ENCODE measurements at regions not wholly inside any gene's neighbourhood (a gene's known extent, or its start where the extent isn't known, plus 50 kb on each side); places are given as distances from the start of the nearest gene placed in this dataset.
A peak's percentile ranks its signal among the peaks of the same experiment; 100 is the strongest.
"Not testable (repeated sequence)": the region's sequence is repeated elsewhere in the genome, so short reads cannot be mapped to it uniquely, and the experiment has no call there.

DNA sequence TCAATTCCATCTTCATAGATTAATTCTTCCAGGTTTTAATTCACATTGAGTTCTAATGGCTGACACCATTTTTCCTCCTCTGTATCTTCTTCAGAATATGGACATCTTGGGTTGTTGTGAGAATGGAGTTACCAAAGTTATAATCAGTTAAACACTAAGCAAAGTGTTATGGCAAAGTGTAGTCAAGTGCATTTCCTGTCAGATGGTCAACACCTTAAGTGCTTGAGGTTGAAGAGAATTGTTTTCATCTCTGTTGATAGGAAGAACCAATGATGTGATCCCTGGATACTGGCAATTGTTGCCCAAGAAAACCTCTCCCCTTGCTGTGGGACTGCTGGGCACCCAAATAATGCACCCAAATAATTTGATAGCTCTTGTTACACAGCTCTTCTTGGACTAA is 102.6 kb upstream of the SATB1 start:
- peaks cover 43% of the 10 kb centered on the region for H3K9me3 Mint-ChIP-seq
- peaks cover 8% of the 10 kb centered on the region for H3K4me1 Mint-ChIP-seq (ENCODE audit: low read depth)
- H3K27ac Mint-ChIP-seq: no peak overlapping the region
- DNase-seq (ENCODE audit: low spot score): no peak
- H3K4me3 Mint-ChIP-seq: no peak overlapping the region
- no peaks in the 10 kb centered on the region for H3K27me3 Mint-ChIP-seq (ENCODE audit: low read depth)
- H3K36me3 Mint-ChIP-seq (ENCODE audit: low read depth): peaks cover 61% of the 10 kb centered on the region

DNA sequence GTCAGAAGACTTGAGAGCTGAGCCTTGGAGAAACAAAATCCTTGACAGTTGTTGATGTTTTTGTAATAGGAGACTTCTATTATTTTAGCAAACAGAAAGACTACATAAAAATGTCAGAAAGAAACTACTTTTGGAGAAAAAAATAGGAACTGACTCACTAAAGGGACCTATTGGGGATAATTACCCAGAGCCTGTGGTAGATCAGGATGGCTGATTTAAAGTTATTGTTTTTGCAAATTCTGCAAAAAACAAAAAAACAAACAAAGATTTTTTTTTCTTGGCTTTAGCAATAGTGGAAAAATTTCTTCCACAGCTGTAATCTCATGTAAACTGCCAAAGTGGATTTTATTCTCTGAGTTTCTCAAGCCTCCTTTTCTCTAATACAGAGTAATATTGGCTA is 101.5 kb upstream of the SATB1 start:
- no peak for DNase-seq (ENCODE audit: low spot score)
- H3K4me1 Mint-ChIP-seq (ENCODE audit: low read depth): peaks cover 6% of the 10 kb centered on the region

DNA sequence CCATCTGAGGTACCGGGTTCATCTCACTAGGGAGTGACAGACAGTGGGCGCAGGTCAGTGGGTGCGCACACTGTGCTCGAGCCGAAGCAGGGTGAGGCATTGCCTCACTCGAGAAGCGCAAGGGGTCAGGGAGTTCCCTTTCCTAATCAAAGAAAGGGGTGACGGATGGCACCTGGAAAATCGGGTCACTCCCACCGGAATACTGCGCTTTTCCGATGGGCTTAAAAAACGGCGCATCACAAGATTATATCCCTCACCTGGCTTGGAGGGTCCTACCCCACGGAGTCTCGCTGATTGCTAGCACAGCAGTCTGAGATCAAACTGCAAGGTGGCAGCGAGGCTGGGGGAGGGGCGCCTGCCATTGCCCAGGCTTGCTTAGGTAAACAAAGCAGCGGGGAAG is 91.0 kb upstream of the SATB1 start:
- H3K4me3 Mint-ChIP-seq; H3K4me1 Mint-ChIP-seq (ENCODE audit: low read depth); H3K27me3 Mint-ChIP-seq (ENCODE audit: low read depth); H3K27ac Mint-ChIP-seq; H3K9me3 Mint-ChIP-seq; DNase-seq (ENCODE audit: low spot score): not testable (repeated sequence)
- peaks cover 20% of the 10 kb centered on the region for H3K36me3 Mint-ChIP-seq (ENCODE audit: low read depth)

More for the DNA sequence above, 101.5 kb upstream of the SATB1 start:
- H3K27me3 Mint-ChIP-seq (ENCODE audit: low read depth): no peaks in the 10 kb centered on the region
- peaks cover 43% of the 10 kb centered on the region for H3K9me3 Mint-ChIP-seq
- no peak overlapping the region for H3K4me3 Mint-ChIP-seq
- H3K27ac Mint-ChIP-seq: no peak overlapping the region
- peaks cover 63% of the 10 kb centered on the region for H3K36me3 Mint-ChIP-seq (ENCODE audit: low read depth)

DNA sequence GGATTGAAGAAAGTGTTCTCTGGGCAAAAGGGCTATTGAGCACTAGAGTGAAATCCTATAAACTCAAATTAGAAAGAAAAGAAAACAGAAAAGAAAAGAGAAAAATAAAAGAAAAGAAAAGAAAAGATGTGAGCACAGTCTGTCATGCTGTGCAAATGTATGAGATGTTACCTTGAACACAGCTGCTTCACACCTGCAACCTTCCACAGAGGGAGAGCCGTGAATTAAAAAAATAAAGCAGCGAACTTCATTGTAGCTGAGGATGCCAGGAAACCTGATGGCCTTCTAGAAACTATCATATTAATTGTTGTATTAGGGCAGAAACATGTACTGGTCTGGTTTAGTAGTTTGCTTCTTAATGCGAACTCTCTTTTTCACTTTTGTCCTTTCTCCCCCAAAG is 88.0 kb upstream of the SATB1 start:
- Mint-ChIP-seq H3K36me3 (ENCODE audit: low read depth) (peaks cover 28% of the 10 kb centered on the region), H3K9me3 (peaks cover 3% of the 10 kb centered on the region), H3K27ac (no peak overlapping the region), H3K27me3 (ENCODE audit: low read depth) (no peaks in the 10 kb centered on the region), H3K4me3 (no peak overlapping the region), H3K4me1 (ENCODE audit: low read depth) (peaks cover 11% of the 10 kb centered on the region)
- DNase-seq (ENCODE audit: low spot score): no peak

DNA sequence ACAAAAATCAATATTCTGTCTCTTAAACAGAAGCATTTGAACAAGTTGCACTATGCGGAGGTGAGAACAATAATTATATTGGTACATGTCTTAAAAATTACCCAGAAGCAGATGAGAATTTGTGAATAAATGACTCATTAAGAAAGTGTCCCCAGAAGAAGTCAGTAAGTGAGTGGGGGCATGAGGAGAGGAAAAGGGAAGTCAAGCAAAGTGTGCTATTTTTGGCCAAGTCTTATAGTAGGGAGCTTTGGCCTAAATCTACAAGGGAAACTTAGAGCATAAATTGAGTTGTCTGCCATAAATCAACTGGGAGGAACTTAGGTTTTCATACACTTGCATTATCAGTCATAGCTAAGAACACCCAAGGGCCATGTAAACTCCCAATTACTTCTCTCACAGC is 86.9 kb upstream of the SATB1 start:
- Mint-ChIP-seq H3K27me3 (ENCODE audit: low read depth) (no peaks in the 10 kb centered on the region), H3K27ac (no peak overlapping the region), H3K4me3 (no peak overlapping the region), H3K4me1 (ENCODE audit: low read depth) (peaks cover 11% of the 10 kb centered on the region), H3K9me3 (peaks cover 3% of the 10 kb centered on the region), H3K36me3 (ENCODE audit: low read depth) (peaks cover 29% of the 10 kb centered on the region)
- no peak for DNase-seq (ENCODE audit: low spot score)

DNA sequence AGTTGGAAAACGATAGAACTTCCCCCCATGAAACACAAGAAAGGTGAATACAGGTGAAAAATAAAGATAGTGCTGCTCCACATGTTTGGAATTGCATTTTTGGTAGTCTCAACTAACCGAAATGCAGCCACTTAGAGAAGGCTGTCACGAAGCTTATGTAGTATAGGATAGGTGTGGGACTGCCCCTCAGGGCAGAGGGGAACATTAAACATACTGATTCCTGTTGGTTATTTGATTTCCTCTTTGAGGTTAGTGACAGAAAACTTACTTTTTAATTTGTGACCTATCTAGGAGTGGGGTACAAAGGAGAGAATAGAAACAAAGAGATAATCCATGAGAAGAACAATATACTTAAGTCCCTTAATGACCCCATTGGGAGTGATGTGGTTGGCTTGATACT is 85.8 kb upstream of the SATB1 start:
- H3K4me1 Mint-ChIP-seq (ENCODE audit: low read depth): peaks cover 15% of the 10 kb centered on the region
- DNase-seq (ENCODE audit: low spot score): no peak

DNA sequence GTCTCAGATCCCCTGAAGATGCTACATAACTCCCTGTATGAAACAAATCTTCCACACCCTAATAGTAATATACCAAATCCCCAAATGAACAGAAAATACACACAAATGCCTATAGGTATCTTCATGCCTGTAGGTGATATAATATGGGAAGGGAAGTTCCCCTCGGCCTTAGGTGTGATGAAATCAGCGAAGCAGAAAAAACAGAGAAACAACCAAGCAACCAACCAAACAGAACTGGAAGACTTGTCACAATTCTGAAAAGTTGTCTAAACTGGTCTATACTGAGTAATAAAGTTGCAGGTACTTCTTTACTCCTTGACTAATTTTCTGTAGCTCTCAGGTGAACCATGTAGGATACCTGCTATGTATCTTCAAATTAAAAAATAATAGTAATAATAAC is 82.2 kb upstream of the SATB1 start:
- H3K4me3 Mint-ChIP-seq: no peak overlapping the region
- no peaks in the 10 kb centered on the region for H3K27me3 Mint-ChIP-seq (ENCODE audit: low read depth)
- peaks cover 28% of the 10 kb centered on the region for H3K36me3 Mint-ChIP-seq (ENCODE audit: low read depth)
- H3K4me1 Mint-ChIP-seq (ENCODE audit: low read depth): peaks cover 15% of the 10 kb centered on the region
- no peak for DNase-seq (ENCODE audit: low spot score)
- H3K27ac Mint-ChIP-seq: no peak overlapping the region
- peaks cover 3% of the 10 kb centered on the region for H3K9me3 Mint-ChIP-seq

More for the DNA sequence above, 85.8 kb upstream of the SATB1 start:
- H3K36me3 Mint-ChIP-seq (ENCODE audit: low read depth): peaks cover 33% of the 10 kb centered on the region
- no peak overlapping the region for H3K27ac Mint-ChIP-seq
- no peaks in the 10 kb centered on the region for H3K27me3 Mint-ChIP-seq (ENCODE audit: low read depth)
- H3K4me3 Mint-ChIP-seq: no peak overlapping the region
- peaks cover 3% of the 10 kb centered on the region for H3K9me3 Mint-ChIP-seq

DNA sequence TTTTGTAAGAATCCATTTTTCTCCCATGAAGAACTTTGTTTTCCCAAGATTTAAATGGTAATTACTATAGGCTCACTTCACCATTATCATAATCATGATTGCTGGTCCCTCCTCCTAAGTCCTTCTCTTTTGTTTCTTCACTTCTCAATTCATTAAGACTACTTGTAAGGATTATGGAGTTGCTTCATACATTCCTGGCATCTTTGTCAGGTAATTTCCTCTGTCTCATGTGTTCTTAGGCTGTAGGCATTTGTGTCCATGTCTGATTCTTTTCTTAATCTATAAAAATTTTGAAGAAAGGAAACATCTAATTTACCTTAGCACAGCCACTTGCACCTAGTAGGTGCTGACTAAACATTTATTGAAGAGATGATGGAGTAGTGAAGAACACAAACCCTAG is 79.9 kb upstream of the SATB1 start:
- Mint-ChIP-seq H3K4me1 (ENCODE audit: low read depth) (peaks cover 13% of the 10 kb centered on the region), H3K4me3 (no peak overlapping the region), H3K27me3 (ENCODE audit: low read depth) (no peaks in the 10 kb centered on the region), H3K27ac (no peak overlapping the region), H3K9me3 (no peaks in the 10 kb centered on the region), H3K36me3 (ENCODE audit: low read depth) (peaks cover 30% of the 10 kb centered on the region)
- DNase-seq (ENCODE audit: low spot score): no peak

DNA sequence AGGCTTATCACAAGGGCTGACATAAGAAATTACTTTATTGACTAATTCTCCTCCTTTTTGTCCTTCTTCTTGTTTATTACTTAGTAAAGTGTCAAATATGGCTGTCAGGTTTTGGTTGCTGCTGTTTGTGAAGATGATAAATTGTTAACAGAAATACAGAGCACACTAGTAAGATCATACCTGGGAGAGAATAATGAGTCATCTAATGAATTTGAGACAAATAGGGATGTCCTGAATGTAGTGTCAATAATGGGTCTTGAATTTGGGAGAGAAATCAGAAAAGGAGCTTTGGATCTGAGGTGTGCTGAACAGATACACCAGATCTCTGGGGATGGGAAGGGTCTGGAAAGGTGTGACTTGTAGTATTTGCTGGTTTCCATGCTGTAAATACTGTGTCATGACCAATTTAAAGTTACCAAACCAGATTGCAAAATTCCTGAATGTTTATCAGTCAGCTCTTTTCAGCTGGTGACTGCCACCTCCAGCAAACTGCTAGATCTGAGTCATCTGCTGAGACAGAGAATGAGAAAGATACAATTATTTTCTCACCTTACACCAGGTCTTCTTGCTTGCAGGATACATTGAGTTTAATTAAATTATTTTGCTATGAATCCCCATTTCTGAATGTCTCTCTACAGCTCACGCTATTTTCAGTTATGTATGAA is 76.7 kb upstream of the SATB1 start:
- H3K36me3 Mint-ChIP-seq (ENCODE audit: low read depth): peaks cover 31% of the 10 kb centered on the region
- DNase-seq (ENCODE audit: low spot score): no peak
- H3K4me3 Mint-ChIP-seq: no peak overlapping the region
- no peaks in the 10 kb centered on the region for H3K9me3 Mint-ChIP-seq
- H3K27me3 Mint-ChIP-seq (ENCODE audit: low read depth): no peaks in the 10 kb centered on the region
- H3K4me1 Mint-ChIP-seq (ENCODE audit: low read depth): peaks cover 22% of the 10 kb centered on the region
- no peak overlapping the region for H3K27ac Mint-ChIP-seq

DNA sequence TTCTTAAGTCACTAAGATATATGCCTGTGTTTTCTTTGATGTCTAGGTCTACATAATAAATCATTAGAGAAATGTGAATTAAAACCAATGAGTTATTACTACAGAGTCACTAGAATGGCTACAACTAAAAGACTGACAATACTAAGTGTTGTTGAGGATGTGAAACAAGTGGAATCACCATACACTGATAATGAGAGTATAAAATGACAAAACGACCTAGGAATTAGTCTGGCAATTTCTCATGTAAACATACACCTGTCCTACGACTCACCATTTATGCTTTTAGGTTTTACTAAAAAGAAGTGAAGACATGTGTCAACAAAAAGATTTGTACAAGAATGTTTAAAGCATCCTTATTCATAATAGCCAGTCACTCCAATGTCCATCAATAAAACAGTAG is 75.2 kb upstream of the SATB1 start:
- H3K36me3 Mint-ChIP-seq (ENCODE audit: low read depth): peaks cover 33% of the 10 kb centered on the region
- H3K27me3 Mint-ChIP-seq (ENCODE audit: low read depth): no peaks in the 10 kb centered on the region
- H3K9me3 Mint-ChIP-seq: no peaks in the 10 kb centered on the region
- H3K4me1 Mint-ChIP-seq (ENCODE audit: low read depth): peaks cover 21% of the 10 kb centered on the region
- no peak for DNase-seq (ENCODE audit: low spot score)
- no peak overlapping the region for H3K27ac Mint-ChIP-seq
- no peak overlapping the region for H3K4me3 Mint-ChIP-seq

DNA sequence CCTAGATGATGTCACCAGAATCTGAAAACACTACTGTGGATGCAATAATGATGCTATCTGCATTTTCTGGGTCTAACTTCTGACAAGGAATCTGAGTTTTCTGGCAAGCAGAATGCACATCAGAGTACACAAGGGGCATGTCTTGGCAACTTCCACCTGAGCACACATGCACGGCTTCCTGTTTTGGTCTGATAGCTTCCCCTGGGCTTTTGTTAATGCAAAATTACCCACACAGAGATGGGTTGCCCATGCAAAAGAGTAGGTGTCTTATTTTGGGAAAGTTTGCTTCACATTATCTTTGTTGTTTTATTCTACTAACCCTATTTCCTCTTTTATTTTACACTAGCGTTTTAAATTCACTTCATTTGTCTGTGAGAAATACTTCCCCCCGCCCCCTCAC is 74.2 kb upstream of the SATB1 start:
- no peaks in the 10 kb centered on the region for H3K9me3 Mint-ChIP-seq
- H3K36me3 Mint-ChIP-seq (ENCODE audit: low read depth): peaks cover 34% of the 10 kb centered on the region
- DNase-seq (ENCODE audit: low spot score): no peak
- H3K4me1 Mint-ChIP-seq (ENCODE audit: low read depth): peaks cover 21% of the 10 kb centered on the region
- H3K27me3 Mint-ChIP-seq (ENCODE audit: low read depth): no peaks in the 10 kb centered on the region
- peak overlapping the region; percentile 58 for H3K27ac Mint-ChIP-seq
- peak overlapping the region; percentile 16 for H3K4me3 Mint-ChIP-seq

DNA sequence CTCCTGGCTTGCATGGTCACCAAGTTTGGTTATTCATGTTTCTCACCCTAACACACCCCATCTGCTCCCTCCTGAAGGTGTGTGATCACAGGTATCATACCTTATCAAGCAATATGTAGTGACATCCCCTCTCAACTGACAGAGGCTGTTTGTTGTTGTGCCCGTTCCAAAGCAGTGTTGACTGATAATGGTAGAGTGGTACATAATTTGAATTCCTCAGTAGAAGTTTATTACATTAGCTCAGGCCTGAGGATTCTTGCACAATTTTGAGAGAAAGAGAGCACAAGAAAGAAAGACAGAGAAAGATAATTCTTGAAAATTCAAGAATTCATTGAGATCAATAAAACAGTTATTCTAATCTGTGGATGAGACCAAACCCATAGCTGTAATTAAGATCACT is 69.1 kb upstream of the SATB1 start:
- H3K27ac Mint-ChIP-seq: no peak overlapping the region
- H3K27me3 Mint-ChIP-seq (ENCODE audit: low read depth): no peaks in the 10 kb centered on the region
- H3K9me3 Mint-ChIP-seq: no peaks in the 10 kb centered on the region
- H3K4me1 Mint-ChIP-seq (ENCODE audit: low read depth): peaks cover 17% of the 10 kb centered on the region
- H3K36me3 Mint-ChIP-seq (ENCODE audit: low read depth): peaks cover 43% of the 10 kb centered on the region
- no peak overlapping the region for H3K4me3 Mint-ChIP-seq
- no peak for DNase-seq (ENCODE audit: low spot score)

DNA sequence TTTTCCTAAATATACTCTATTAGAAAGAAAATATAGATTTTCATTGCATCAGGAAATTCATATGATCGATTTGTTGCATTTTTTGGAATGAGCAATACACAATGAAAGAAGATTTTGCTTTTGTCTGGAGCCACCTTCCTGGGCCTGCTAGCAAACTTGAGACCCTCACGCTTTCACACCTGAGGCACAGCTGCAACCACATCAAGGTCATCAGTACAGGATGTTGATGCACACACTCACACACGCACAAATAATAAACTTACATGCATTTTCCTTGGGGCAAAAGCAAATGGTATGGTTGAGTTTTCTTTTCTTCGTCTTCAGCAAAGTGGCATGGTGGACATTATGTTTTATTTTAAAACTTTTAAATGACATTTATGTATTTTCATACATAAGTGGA is 64.8 kb upstream of the SATB1 start:
- no peak overlapping the region for H3K27ac Mint-ChIP-seq

DNA sequence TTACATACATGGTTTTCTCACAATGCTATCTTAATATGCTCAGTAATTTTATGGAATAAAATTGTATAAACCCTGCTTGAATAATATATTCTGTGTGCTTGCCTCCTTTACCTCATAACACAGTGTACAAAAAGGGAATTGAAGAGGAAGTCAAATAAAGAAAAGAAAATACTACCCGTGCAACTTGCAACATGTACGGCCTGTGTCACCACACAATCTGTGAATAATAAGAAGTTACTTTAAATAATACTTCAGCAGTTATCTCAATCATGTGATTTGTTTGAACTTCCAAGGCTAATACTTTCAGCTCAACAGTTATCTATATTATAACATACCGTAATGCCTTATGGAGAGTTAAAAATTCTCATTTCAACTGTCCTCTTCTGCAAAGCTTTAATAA is 58.1 kb upstream of the SATB1 start:
- Mint-ChIP-seq H3K27me3 (ENCODE audit: low read depth) (no peaks in the 10 kb centered on the region), H3K4me1 (ENCODE audit: low read depth) (peaks cover 18% of the 10 kb centered on the region), H3K27ac (no peak overlapping the region), H3K9me3 (peaks cover 17% of the 10 kb centered on the region), H3K4me3 (no peak overlapping the region), H3K36me3 (ENCODE audit: low read depth) (peaks cover 29% of the 10 kb centered on the region)
- no peak for DNase-seq (ENCODE audit: low spot score)

More for the DNA sequence above, 64.8 kb upstream of the SATB1 start:
- peaks cover 12% of the 10 kb centered on the region for H3K4me1 Mint-ChIP-seq (ENCODE audit: low read depth)
- peaks cover 36% of the 10 kb centered on the region for H3K36me3 Mint-ChIP-seq (ENCODE audit: low read depth)
- DNase-seq (ENCODE audit: low spot score): no peak
- peak overlapping the region; percentile 8 for H3K4me3 Mint-ChIP-seq
- peaks cover 10% of the 10 kb centered on the region for H3K9me3 Mint-ChIP-seq
- no peaks in the 10 kb centered on the region for H3K27me3 Mint-ChIP-seq (ENCODE audit: low read depth)

DNA sequence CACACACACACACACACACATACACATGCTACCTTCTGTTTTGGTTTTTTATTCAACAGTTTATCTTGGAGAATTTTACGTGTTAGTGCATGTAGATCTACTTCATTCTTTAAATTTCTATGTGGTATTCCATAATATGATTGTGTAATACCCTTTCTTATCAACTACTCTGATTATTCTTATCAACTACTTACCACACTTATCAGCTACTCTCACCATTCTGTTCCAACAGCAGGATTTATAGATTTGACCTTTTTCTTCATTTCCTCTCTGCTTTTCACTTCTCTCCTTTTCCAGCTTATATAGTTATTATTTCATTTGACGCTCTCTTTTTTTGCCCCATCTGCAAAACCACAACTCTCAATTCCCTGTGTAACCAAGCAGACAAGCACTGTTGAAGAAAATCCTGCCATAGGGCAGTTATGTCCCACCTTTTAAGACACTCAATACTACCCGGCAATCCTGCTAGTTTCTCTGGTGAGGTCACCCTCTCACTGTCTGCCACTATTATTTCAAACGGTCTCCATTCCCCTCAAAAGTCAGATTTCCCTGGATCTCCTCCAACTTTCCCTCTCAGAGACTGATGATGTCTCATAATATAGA is 56.9 kb upstream of the SATB1 start:
- H3K36me3 Mint-ChIP-seq (ENCODE audit: low read depth): peaks cover 35% of the 10 kb centered on the region
- DNase-seq (ENCODE audit: low spot score): no peak
- H3K4me3 Mint-ChIP-seq: no peak overlapping the region
- peaks cover 20% of the 10 kb centered on the region for H3K9me3 Mint-ChIP-seq
- peaks cover 18% of the 10 kb centered on the region for H3K4me1 Mint-ChIP-seq (ENCODE audit: low read depth)
- no peak overlapping the region for H3K27ac Mint-ChIP-seq
- H3K27me3 Mint-ChIP-seq (ENCODE audit: low read depth): no peaks in the 10 kb centered on the region

Measured in T-helper 2 cell treated with Interferon-gamma antibody and Interleukin-4, amounts not matched to agents 5 μg/mL and 100 μg/mL, for 36 hours (primary cell).